GM12878 (cell line): ENCODE measurements at regions not wholly inside any gene's neighbourhood (a gene's known extent, or its start where the extent isn't known, plus 50 kb on each side); places are given as distances from the start of the nearest gene placed in this dataset.

ENCODE experiments used
- ATAC-seq: fragments of 200-7000 bp; cut with Tn5 transposase; 3 replicates; pipeline ENCODE4 v1.9.1; 2020; ENCODE audit warnings: mild to moderate bottlenecking, moderate library complexity
- BruUV-seq: library from RNA; stranded (reverse); fragments of 400-500 nt; replicated peaks from 2 replicates; lab custom pipeline; 2021; lab: Mats Ljungman, UMichigan
- CTCF ChIA-PET: fragments of 300-600 bp; sonication (Branson Sonifier 250); formaldehyde crosslinking; extraction: SDS; loops from one replicate; lab custom pipeline; 2021; ENCODE audit warnings: inconsistent platforms; lab: Yijun Ruan, JAX
- POLR2A ChIA-PET: fragments of 350-600 bp; formaldehyde crosslinking; extraction: SDS; loops from one replicate; lab custom pipeline; 2021; ENCODE audit warnings: inconsistent platforms; lab: Charles Lee
- RAD21 ChIA-PET: fragments of 300-600 bp; sonication (Branson Sonifier 250); formaldehyde crosslinking; loops from one replicate; lab custom pipeline; 2023; ENCODE audit warnings: antibody characterized with exemption; ENCODE audit not compliant: unreplicated experiment; lab: Charles Lee
- SMC1A ChIA-PET: fragments of 300-600 bp; sonication (Branson Sonifier 250); formaldehyde crosslinking; loops from one replicate; lab custom pipeline; 2023; ENCODE audit not compliant: unreplicated experiment, uncharacterized antibody; lab: Charles Lee
- DNase-seq: peaks from one replicate; pipeline ENCODE4 v3.0.0-alpha.2; 2011; ENCODE audit warnings: low read depth, low spot score
- FAIRE-seq: peaks from 3 replicates; lab custom pipeline; 2011; peaks lifted over from hg19 to GRCh38; lab: Jason Lieb, UNC
- H2AFZ ChIP-seq: 2 replicates; pipeline ENCODE4 v1.6.0; 2011; ENCODE audit warnings: low read depth, low read length, control low read depth; ENCODE audit not compliant: control insufficient read depth
- H3K27ac ChIP-seq: 2 replicates; pipeline ENCODE4 v1.5.1; 2011; ENCODE audit warnings: control low read depth; ENCODE audit not compliant: control insufficient read depth, insufficient read depth
- H3K27me3 ChIP-seq, 2 experiments: replicated peaks in 1 of 2; 2 replicates each; pipeline versions ENCODE4 v1.6.0 to v1.6.1; 2011; ENCODE audit warnings: low read length in 1 of 2; ENCODE audit not compliant: control insufficient read depth in 2 of 2, insufficient read depth in 2 of 2
- H3K36me3 ChIP-seq, 2 experiments: 2 replicates each; pipeline ENCODE4 v1.5.1; 2011; ENCODE audit warnings: low read length in 1 of 2; ENCODE audit not compliant: control insufficient read depth in 2 of 2, insufficient read depth in 2 of 2
- H3K4me1 ChIP-seq: 2 replicates; pipeline ENCODE4 v1.6.1; 2011; ENCODE audit warnings: mild to moderate bottlenecking, low read length, moderate library complexity, mixed read lengths; ENCODE audit not compliant: control insufficient read depth, insufficient read depth
- H3K4me2 ChIP-seq: 2 replicates; pipeline ENCODE4 v1.6.0; 2011; ENCODE audit warnings: control low read depth; ENCODE audit not compliant: control insufficient read depth, insufficient read depth
- H3K4me3 ChIP-seq: fragments of 200-600 bp; sonication (generic); 2 replicates; pipeline ENCODE4 v1.5.1; 2016
- H3K79me2 ChIP-seq: 2 replicates; pipeline ENCODE4 v1.6.0; 2011; ENCODE audit warnings: low read length; ENCODE audit not compliant: control insufficient read depth, insufficient read depth
- H3K9ac ChIP-seq: 2 replicates; pipeline ENCODE4 v1.8.0; 2011; ENCODE audit warnings: low read length, control low read depth, mixed read lengths; ENCODE audit not compliant: control insufficient read depth, insufficient read depth
- H3K9me3 ChIP-seq: replicated peaks from 3 replicates; pipeline ENCODE4 v1.5.1; 2011; ENCODE audit warnings: mild to moderate bottlenecking, low read length; ENCODE audit not compliant: control insufficient read depth, insufficient read depth
- H4K20me1 ChIP-seq: 2 replicates; pipeline ENCODE4 v1.6.0; 2011; ENCODE audit not compliant: control insufficient read depth, insufficient read depth
- E4F1 ChIP-seq: fragments of 450-650 bp; IDR thresholded peaks from 2 replicates; pipeline ENCODE4 v1.6.1; 2018; ENCODE audit warnings: borderline replicate concordance, mild to moderate bottlenecking; ENCODE audit not compliant: partially characterized antibody
- EED ChIP-seq: sonication (generic); IDR thresholded peaks from 2 replicates; pipeline ENCODE4 v1.6.1; 2016; ENCODE audit warnings: antibody characterized with exemption, low read depth
- EP300 ChIP-seq, 2 experiments: fragments of 150-350 bp in 1 of 2; IDR thresholded peaks; 2 replicates each; pipeline ENCODE4 v1.6.1; 2011 to 2012; ENCODE audit warnings: low read depth in 2 of 2, low read length in 2 of 2, borderline replicate concordance in 1 of 2, improper control_type of control experiment in 1 of 2, inconsistent platforms in 1 of 2; ENCODE audit not compliant: control insufficient read depth in 1 of 2
- JUNB ChIP-seq: IDR thresholded peaks from 2 replicates; pipeline ENCODE4 v1.6.1; 2016; ENCODE audit warnings: antibody characterized with exemption, mild to moderate bottlenecking
- NFYA ChIP-seq: IDR thresholded peaks from 2 replicates; pipeline ENCODE4 v1.6.1; 2011; ENCODE audit warnings: low read depth, mild to moderate bottlenecking, low read length, improper control_type of control experiment, borderline replicate concordance
- NR2F1 ChIP-seq: fragments of 450-650 bp; conservative IDR thresholded peaks from 2 replicates; pipeline ENCODE4 v1.6.1; 2017; ENCODE audit warnings: mild to moderate bottlenecking
- PKNOX1 ChIP-seq: fragments of 450-650 bp; IDR thresholded peaks from 2 replicates; pipeline ENCODE4 v1.6.1; 2016; ENCODE audit warnings: mild to moderate bottlenecking
- PRDM15 ChIP-seq: fragments of 450-650 bp; formaldehyde crosslinking; IDR thresholded peaks from 2 replicates; pipeline ENCODE4 v1.4.0; 2020; ENCODE audit warnings: mild to moderate bottlenecking, moderate library complexity
- RAD21 ChIP-seq: IDR thresholded peaks from 2 replicates; pipeline ENCODE4 v1.6.1; 2011; ENCODE audit warnings: mild to moderate bottlenecking, low read depth, low read length, moderate library complexity; ENCODE audit not compliant: insufficient read depth
- RUNX3 ChIP-seq: IDR thresholded peaks from 2 replicates; pipeline ENCODE4 v1.6.1; 2012; ENCODE audit warnings: low read length, inconsistent platforms
- SIN3A ChIP-seq: IDR thresholded peaks from 2 replicates; pipeline ENCODE4 v1.6.1; 2012; ENCODE audit warnings: low read depth, low read length, improper control_type of control experiment
- SKIL ChIP-seq: fragments of 450-650 bp; IDR thresholded peaks from 2 replicates; pipeline ENCODE4 v1.6.1; 2017; ENCODE audit warnings: mild to moderate bottlenecking, low read depth, inconsistent platforms; ENCODE audit not compliant: poor library complexity, severe bottlenecking
- ZZZ3 ChIP-seq: IDR thresholded peaks from 2 replicates; pipeline ENCODE4 v1.6.1; 2011; ENCODE audit warnings: low read depth; ENCODE audit not compliant: control insufficient read depth, insufficient read length
- WGBS: methylation state at CpG from one replicate; pipeline ENCODE4 v1.1.6; 2016; ENCODE audit warnings: low lambda C conversion rate; ENCODE audit not compliant: insufficient replicate concordance, insufficient coverage; ENCODE audit errors: missing lambda C conversion rate; 5-methylcytosine and 5-hydroxymethylcytosine counted together
- in situ Hi-C: fragments of 300-500 bp; cut with MboI; formaldehyde crosslinking; loops from 9 replicates; pipeline ENCODE4 v1.14.3; 2018; ENCODE audit warnings: mixed read lengths
- intact Hi-C: fragments of 100-400 bp; cut with micrococcal nuclease; formaldehyde crosslinking; loops from one replicate; pipeline ENCODE4 v1.14.2; 2022; ENCODE audit not compliant: unreplicated experiment

- Histone ChIP-seq H3K4me2 (no peak overlapping the region), H3K79me2 (no peaks in the 10 kb centered on the region), H3K27ac (no peak overlapping the region), H3K4me1 (no peaks in the 10 kb centered on the region), H3K36me3 (no peaks in the 10 kb centered on the region), H3K27me3 (no peaks in the 10 kb centered on the region; a peak in 1 of 4 replicates), H4K20me1 (no peaks in the 10 kb centered on the region), H3K9ac (no peak overlapping the region), H3K4me3 (no peak overlapping the region), H2AFZ (no peak overlapping the region), H3K9me3 (no peaks in the 10 kb centered on the region)
- intact Hi-C loops, result no loop called here
- DNase-seq (no peak), FAIRE-seq (no peak), ATAC-seq (no peak)
- POLR2A ChIA-PET, result no interaction called here
- CTCF ChIA-PET, result no interaction called here
- RAD21 ChIA-PET, result no interaction called here
- TF ChIP-seq EP300 (IDR thresholded peaks at IDR 0.05; ENCODE audit: borderline replicate concordance in 1 of 2, control insufficient read depth in 1 of 2, low read depth in 2 of 2, low read length in 2 of 2) (no peak), PRDM15 (CRISPR knock-in tag) (no peak), SKIL (no peak), JUNB (no peak), SIN3A (no peak), EED (no peak), RAD21 (no peak), NFYA (no peak), RUNX3 (no peak), PKNOX1 (no peak), NR2F1 (no peak), ZZZ3 (no peak), E4F1 (no peak)
- BruUV-seq, result no TSS peak
- SMC1A ChIA-PET, result no interaction called here
- in situ Hi-C loops, result no loop called here
- WGBS, result 53% methylated on average over 2 of the region's 2 CpGs
Observed at GRCh38 chr16:49097964-49098363, 183.7 kb downstream of the CBLN1 start.
